Osteocyte (in vitro differentiated cells): ENCODE measurements at regions not wholly inside any gene's neighbourhood (a gene's known extent, or its start where the extent isn't known, plus 50 kb on each side); places are given as distances from the start of the nearest gene placed in this dataset.
"Not testable (repeated sequence)": the region's sequence is repeated elsewhere in the genome, so short reads cannot be mapped to it uniquely, and the experiment has no call there.

Source experiments
- DNase-seq: peaks from one replicate; pipeline ENCODE4 v3.0.0; 2021; ENCODE audit warnings: mixed read lengths; ENCODE audit not compliant: unreplicated experiment; ENCODE audit errors: extremely low spot score
- H3K27ac Mint-ChIP-seq: one replicate; pipeline ENCODE4 v1.8.0; 2021; ENCODE audit warnings: mild to moderate bottlenecking, mixed read lengths; ENCODE audit not compliant: unreplicated experiment
- H3K27me3 Mint-ChIP-seq: one replicate; pipeline ENCODE4 v1.8.0; 2021; ENCODE audit warnings: mixed read lengths; ENCODE audit not compliant: unreplicated experiment
- H3K36me3 Mint-ChIP-seq: one replicate; pipeline ENCODE4 v1.8.0; 2021; ENCODE audit warnings: mixed read lengths; ENCODE audit not compliant: unreplicated experiment
- H3K4me1 Mint-ChIP-seq: one replicate; pipeline ENCODE4 v1.8.0; 2021; ENCODE audit warnings: mixed read lengths; ENCODE audit not compliant: unreplicated experiment
- H3K4me3 Mint-ChIP-seq: one replicate; pipeline ENCODE4 v1.8.0; 2021; ENCODE audit warnings: mild to moderate bottlenecking, moderate library complexity, mixed read lengths; ENCODE audit not compliant: unreplicated experiment
- H3K9me3 Mint-ChIP-seq: one replicate; pipeline ENCODE4 v1.8.0; 2021; ENCODE audit warnings: mixed read lengths; ENCODE audit not compliant: unreplicated experiment
- TF ChIP-seq, protein P1 (sequence below): fragments of 200-600 bp; sonication (generic); IDR thresholded peaks from 2 replicates; pipeline ENCODE4 v1.5.0; 2021; ENCODE audit warnings: antibody characterized with exemption, mild to moderate bottlenecking, moderate library complexity

DNA sequence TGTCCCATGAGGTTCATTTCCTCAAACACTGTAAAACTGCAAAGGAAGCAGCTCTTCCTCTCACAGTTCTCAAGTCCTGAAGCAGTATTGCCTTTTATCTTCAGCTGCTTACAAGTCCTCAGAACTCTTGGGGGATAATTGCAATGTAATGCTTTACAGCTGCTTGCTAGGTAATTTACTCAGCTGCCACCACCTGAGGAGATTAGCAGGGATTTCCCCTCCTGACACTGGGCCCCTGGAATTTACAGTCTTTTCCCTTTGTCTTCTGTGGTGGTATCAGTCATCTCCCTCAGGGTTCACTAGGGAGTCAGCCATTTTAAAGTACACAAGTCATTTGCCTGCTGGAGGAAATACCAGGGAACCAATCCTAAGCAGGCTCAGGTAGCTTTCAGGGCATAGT is 754.3 kb upstream of the GRAMD2B start:
- H3K4me3 Mint-ChIP-seq, result no peak overlapping the region
- TF ChIP-seq, protein P1, sequence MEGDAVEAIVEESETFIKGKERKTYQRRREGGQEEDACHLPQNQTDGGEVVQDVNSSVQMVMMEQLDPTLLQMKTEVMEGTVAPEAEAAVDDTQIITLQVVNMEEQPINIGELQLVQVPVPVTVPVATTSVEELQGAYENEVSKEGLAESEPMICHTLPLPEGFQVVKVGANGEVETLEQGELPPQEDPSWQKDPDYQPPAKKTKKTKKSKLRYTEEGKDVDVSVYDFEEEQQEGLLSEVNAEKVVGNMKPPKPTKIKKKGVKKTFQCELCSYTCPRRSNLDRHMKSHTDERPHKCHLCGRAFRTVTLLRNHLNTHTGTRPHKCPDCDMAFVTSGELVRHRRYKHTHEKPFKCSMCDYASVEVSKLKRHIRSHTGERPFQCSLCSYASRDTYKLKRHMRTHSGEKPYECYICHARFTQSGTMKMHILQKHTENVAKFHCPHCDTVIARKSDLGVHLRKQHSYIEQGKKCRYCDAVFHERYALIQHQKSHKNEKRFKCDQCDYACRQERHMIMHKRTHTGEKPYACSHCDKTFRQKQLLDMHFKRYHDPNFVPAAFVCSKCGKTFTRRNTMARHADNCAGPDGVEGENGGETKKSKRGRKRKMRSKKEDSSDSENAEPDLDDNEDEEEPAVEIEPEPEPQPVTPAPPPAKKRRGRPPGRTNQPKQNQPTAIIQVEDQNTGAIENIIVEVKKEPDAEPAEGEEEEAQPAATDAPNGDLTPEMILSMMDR, result no peak
- H3K4me1 Mint-ChIP-seq, result no peaks in the 10 kb centered on the region
- H3K9me3 Mint-ChIP-seq, result no peaks in the 10 kb centered on the region
- H3K27ac Mint-ChIP-seq, result no peak overlapping the region
- no peaks in the 10 kb centered on the region for H3K36me3 Mint-ChIP-seq
- DNase-seq, result no peak
- H3K27me3 Mint-ChIP-seq, result peaks cover 4% of the 10 kb centered on the region

DNA sequence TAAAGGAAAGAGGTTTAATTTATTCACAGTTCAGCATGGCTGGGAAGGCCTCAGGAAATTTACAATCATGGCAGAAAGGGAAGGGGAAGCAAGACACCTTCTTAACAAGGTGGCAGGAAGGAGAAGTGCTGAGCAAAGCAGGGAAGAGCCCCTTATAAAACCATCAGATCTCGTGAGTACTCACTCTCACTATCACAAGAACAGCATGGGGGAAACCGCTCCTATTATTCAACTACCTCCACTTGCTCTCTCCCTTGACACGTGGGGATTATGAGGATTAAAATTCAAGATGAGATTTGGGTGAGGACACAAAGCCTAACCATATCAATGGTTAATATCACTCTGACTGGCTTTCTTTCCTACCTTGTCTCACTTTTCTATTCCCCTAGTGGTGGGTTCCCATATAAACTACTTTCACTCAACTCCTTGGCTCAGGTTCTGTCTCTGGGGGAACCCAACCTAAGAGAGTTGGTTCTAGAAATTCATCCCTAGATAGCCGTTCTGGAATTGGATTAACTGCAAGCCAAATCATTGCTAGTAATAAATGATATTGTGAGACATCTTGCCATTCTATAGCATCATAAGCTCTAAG is 749.8 kb upstream of the GRAMD2B start:
- no peaks in the 10 kb centered on the region for H3K4me1 Mint-ChIP-seq
- H3K27ac Mint-ChIP-seq, result no peak overlapping the region
- DNase-seq, result no peak
- no peaks in the 10 kb centered on the region for H3K27me3 Mint-ChIP-seq
- no peaks in the 10 kb centered on the region for H3K36me3 Mint-ChIP-seq
- H3K9me3 Mint-ChIP-seq, result peaks cover 3% of the 10 kb centered on the region
- no peak overlapping the region for H3K4me3 Mint-ChIP-seq
- TF ChIP-seq, protein P1, result no peak

DNA sequence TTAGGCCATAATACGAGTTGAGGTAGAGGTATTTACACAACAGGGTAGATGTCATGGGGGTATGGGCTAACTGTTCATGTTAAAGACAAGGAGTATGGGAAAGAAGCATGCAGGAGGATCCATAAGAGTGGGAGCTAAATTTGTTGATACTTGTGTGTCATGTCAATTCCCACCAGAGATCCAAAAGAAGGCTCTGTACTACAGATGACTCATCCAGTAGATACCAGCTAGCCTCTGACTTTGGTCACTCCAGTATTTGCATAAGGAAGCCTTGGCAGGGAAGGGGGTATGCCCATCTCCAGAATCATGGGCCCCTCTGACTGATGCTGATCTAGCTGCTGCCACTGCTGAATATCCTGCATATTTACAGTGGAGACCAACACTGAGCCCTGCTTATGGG is 743.7 kb upstream of the GRAMD2B start:
- no peaks in the 10 kb centered on the region for H3K27me3 Mint-ChIP-seq
- no peaks in the 10 kb centered on the region for H3K36me3 Mint-ChIP-seq
- DNase-seq, result no peak
- peaks cover 3% of the 10 kb centered on the region for H3K9me3 Mint-ChIP-seq
- peaks cover 6% of the 10 kb centered on the region for H3K4me1 Mint-ChIP-seq
- no peak overlapping the region for H3K27ac Mint-ChIP-seq
- TF ChIP-seq, protein P1, result no peak
- no peak overlapping the region for H3K4me3 Mint-ChIP-seq

GRCh38 chr5:125683669-125684068 is 739.5 kb upstream of the GRAMD2B start:
- peaks cover 12% of the 10 kb centered on the region for H3K9me3 Mint-ChIP-seq
- H3K4me3 Mint-ChIP-seq, result no peak overlapping the region
- TF ChIP-seq, protein P1, result no peak
- DNase-seq, result no peak
- peaks cover 2% of the 10 kb centered on the region for H3K36me3 Mint-ChIP-seq
- no peak overlapping the region for H3K27ac Mint-ChIP-seq
- no peaks in the 10 kb centered on the region for H3K27me3 Mint-ChIP-seq
- peaks cover 7% of the 10 kb centered on the region for H3K4me1 Mint-ChIP-seq

GRCh38 chr5:125685771-125686170 is 737.4 kb upstream of the GRAMD2B start:
- DNase-seq, result no peak
- peaks cover 14% of the 10 kb centered on the region for H3K4me1 Mint-ChIP-seq

GRCh38 chr5:125691738-125692530 is 731.3 kb upstream of the GRAMD2B start:
- H3K27me3 Mint-ChIP-seq, H3K9me3 Mint-ChIP-seq, H3K4me3 Mint-ChIP-seq, DNase-seq, H3K36me3 Mint-ChIP-seq, H3K27ac Mint-ChIP-seq: not testable (repeated sequence)
- H3K4me1 Mint-ChIP-seq, result peaks cover 22% of the 10 kb centered on the region

More at GRCh38 chr5:125685771-125686170, 737.4 kb upstream of the GRAMD2B start:
- Mint-ChIP-seq H3K4me3 (no peak overlapping the region), H3K36me3 (peaks cover 2% of the 10 kb centered on the region), H3K27me3 (no peaks in the 10 kb centered on the region), H3K27ac (no peak overlapping the region), H3K9me3 (peaks cover 12% of the 10 kb centered on the region)
- TF ChIP-seq, protein P1, result no peak
